Hematopoietic multipotent progenitor cell (in vitro differentiated cells): ENCODE measurements at regions not wholly inside any gene's neighbourhood (a gene's known extent, or its start where the extent isn't known, plus 50 kb on each side); places are given as distances from the start of the nearest gene placed in this dataset.

ENCODE experiments used
- DNase-seq, 3 donors: peaks; one replicate each; pipeline ENCODE4 v3.0.0-alpha.2; 2011 to 2015; ENCODE audit warnings: low read depth in 2 of 3, low spot score in 2 of 3

- peak in 2 of 3 donors; percentile 72 to 91 for DNase-seq
Measured at GRCh38 chr11:71080239-71081097, 171.9 kb downstream of the SHANK2 start.

GRCh38 chr11:71079795-71080194 lies 172.6 kb downstream of the SHANK2 start:
- DNase-seq = no peak

- no peak for DNase-seq
Measured at GRCh38 chr11:71078482-71078881, 173.9 kb downstream of the SHANK2 start.

GRCh38 chr11:71076525-71077304 lies 175.7 kb downstream of the SHANK2 start:
- DNase-seq = no peak

GRCh38 chr11:71075871-71076420 lies 176.4 kb downstream of the SHANK2 start:
- DNase-seq = no peak

GRCh38 chr11:71075116-71075720 lies 177.2 kb downstream of the SHANK2 start:
- no peak for DNase-seq

GRCh38 chr11:71071736-71072509 lies 180.5 kb downstream of the SHANK2 start:
- DNase-seq = no peak

GRCh38 chr11:71070490-71071453 lies 181.6 kb downstream of the SHANK2 start:
- DNase-seq = no peak

- DNase-seq = no peak
Measured at GRCh38 chr11:71068963-71069362, 183.4 kb downstream of the SHANK2 start.

- DNase-seq = no peak
Measured at GRCh38 chr11:71067753-71068152, 184.6 kb downstream of the SHANK2 start.

- no peak for DNase-seq
Measured at GRCh38 chr11:71066311-71066710, 186.1 kb downstream of the SHANK2 start.

- DNase-seq = no peak
Measured at GRCh38 chr11:71065841-71066240, 186.5 kb downstream of the SHANK2 start.

GRCh38 chr11:71064702-71065515 lies 187.5 kb downstream of the SHANK2 start:
- no peak for DNase-seq

GRCh38 chr11:71064183-71064582 lies 188.2 kb downstream of the SHANK2 start:
- no peak for DNase-seq

GRCh38 chr11:71063129-71063528 lies 189.2 kb downstream of the SHANK2 start:
- no peak for DNase-seq

- DNase-seq = no peak
Measured at GRCh38 chr11:71062199-71062598, 190.2 kb downstream of the SHANK2 start.

GRCh38 chr11:71060391-71060791 lies 192.0 kb downstream of the SHANK2 start:
- DNase-seq = no peak

- DNase-seq = no peak
Measured at GRCh38 chr11:71059662-71060061, 192.7 kb downstream of the SHANK2 start.
